ENCODE measurements at regions not wholly inside any gene's neighbourhood (a gene's known extent, or its start where the extent isn't known, plus 50 kb on each side); places are given as distances from the start of the nearest gene placed in this dataset.

- no peak for DNase-seq
These were observed 83.2 kb upstream of the PAPPA start for GRCh38 chr9:116070256-116070914.

- DNase-seq, result no peak
These were observed 81.5 kb upstream of the PAPPA start for GRCh38 chr9:116072046-116072445.

GRCh38 chr9:116073826-116074225 is 79.8 kb upstream of the PAPPA start:
- DNase-seq, result no peak

GRCh38 chr9:116074658-116075057 is 78.9 kb upstream of the PAPPA start:
- DNase-seq, result no peak

- DNase-seq, result no peak
These were observed 78.4 kb upstream of the PAPPA start for GRCh38 chr9:116075191-116075590.

GRCh38 chr9:116078640-116079039 is 75.0 kb upstream of the PAPPA start:
- no peak for DNase-seq

- no peak for DNase-seq
These were observed 73.0 kb upstream of the PAPPA start for GRCh38 chr9:116080561-116080960.

- DNase-seq, result no peak
These were observed 72.0 kb upstream of the PAPPA start for GRCh38 chr9:116081435-116082115.

- DNase-seq, result no peak
These were observed 69.8 kb upstream of the PAPPA start for GRCh38 chr9:116083837-116084236.

- no peak for DNase-seq
These were observed 69.1 kb upstream of the PAPPA start for GRCh38 chr9:116084497-116084896.

GRCh38 chr9:116087246-116087645 is 66.3 kb upstream of the PAPPA start:
- no peak for DNase-seq

- no peak for DNase-seq
These were observed 65.8 kb upstream of the PAPPA start for GRCh38 chr9:116087751-116088194.

- no peak for DNase-seq
These were observed 65.2 kb upstream of the PAPPA start for GRCh38 chr9:116088396-116088795.

GRCh38 chr9:116090030-116090770 is 63.4 kb upstream of the PAPPA start:
- no peak for DNase-seq

GRCh38 chr9:116094846-116095245 is 58.7 kb upstream of the PAPPA start:
- no peak for DNase-seq

- no peak for DNase-seq
These were observed 58.2 kb upstream of the PAPPA start for GRCh38 chr9:116095403-116095802.

GRCh38 chr9:116096046-116096445 is 57.5 kb upstream of the PAPPA start:
- no peak for DNase-seq

- DNase-seq, result no peak
These were observed 56.7 kb upstream of the PAPPA start for GRCh38 chr9:116096853-116097252.

- no peak for DNase-seq
These were observed 55.1 kb upstream of the PAPPA start for GRCh38 chr9:116098476-116098875.

GRCh38 chr9:116099821-116100220 is 53.8 kb upstream of the PAPPA start:
- no peak for DNase-seq

GRCh38 chr9:116100711-116101121 is 52.9 kb upstream of the PAPPA start:
- no peak for DNase-seq

GRCh38 chr9:116101516-116101915 is 52.1 kb upstream of the PAPPA start:
- no peak for DNase-seq

- no peak for DNase-seq
These were observed 51.0 kb upstream of the PAPPA start for GRCh38 chr9:116102596-116102995.
